B cell (primary cell): ENCODE measurements at regions not wholly inside any gene's neighbourhood (a gene's known extent, or its start where the extent isn't known, plus 50 kb on each side); places are given as distances from the start of the nearest gene placed in this dataset.

Experiments
- ATAC-seq: fragments of 200-7000 bp; cut with Tn5 transposase; one replicate; pipeline ENCODE4 v1.10.0; 2021; ENCODE audit warnings: low read depth, mild to moderate bottlenecking, moderate number of reproducible peaks, moderate library complexity
- CTCF ChIA-PET: fragments of 350-600 bp; sonication (Branson Sonifier 250); formaldehyde crosslinking; loops from one replicate; lab custom pipeline; 2021; ENCODE audit warnings: antibody characterized with exemption, inconsistent platforms; lab: Charles Lee
- POLR2A ChIA-PET: fragments of 350-600 bp; sonication (Branson Sonifier 250); formaldehyde crosslinking; loops from one replicate; lab custom pipeline; 2021; ENCODE audit warnings: antibody characterized with exemption; lab: Charles Lee
- DNase-seq: peaks from one replicate; pipeline ENCODE4 v3.0.0; 2013
- H2AFZ ChIP-seq: 2 replicates; pipeline ENCODE4 v1.6.1; 2012; ENCODE audit warnings: mild to moderate bottlenecking, low read depth, low read length; ENCODE audit not compliant: insufficient read depth, poor library complexity, severe bottlenecking
- H3K27ac ChIP-seq, 2 donors: 1 replicate in 1 of 2; 2 replicates in 1 of 2; pipeline ENCODE4 v1.5.1; 2012 to 2013; ENCODE audit warnings: low read length in 2 of 2, mild to moderate bottlenecking in 2 of 2, moderate library complexity in 1 of 2
- H3K27me3 ChIP-seq, 4 experiments: fragments of 200-600 bp in 1 of 4; sonication (generic) in 1 of 4; replicated peaks in 1 of 4; 1 replicate in 2 of 4; 2 replicates in 2 of 4; pipeline versions ENCODE4 v1.6.1 to v1.7.0; 2013 to 2016; ENCODE audit warnings: low read length in 3 of 4, mild to moderate bottlenecking in 2 of 4, mixed read lengths in 1 of 4, moderate library complexity in 1 of 4; ENCODE audit not compliant: insufficient read depth in 4 of 4, control insufficient read depth in 3 of 4; ENCODE audit errors: control extremely low read depth in 1 of 4
- H3K36me3 ChIP-seq, 2 experiments: replicated peaks in 1 of 2; 1 replicate in 1 of 2; 2 replicates in 1 of 2; pipeline versions ENCODE4 v1.6.1 to v1.7.1; 2013; ENCODE audit warnings: low read length in 1 of 2; ENCODE audit not compliant: insufficient read depth in 2 of 2, control insufficient read depth in 1 of 2; ENCODE audit errors: control extremely low read depth in 1 of 2, extremely low read depth in 1 of 2
- H3K4me1 ChIP-seq, 2 donors: fragments of 200-600 bp in 1 of 2; sonication (generic) in 1 of 2; 1 replicate in 1 of 2; 2 replicates in 1 of 2; pipeline versions ENCODE4 v1.5.1 to v1.6.1; 2013 to 2017; ENCODE audit warnings: low read length in 2 of 2; ENCODE audit not compliant: control insufficient read depth in 2 of 2, insufficient read depth in 2 of 2
- H3K4me2 ChIP-seq: replicated peaks from 2 replicates; pipeline ENCODE3; 2012; ENCODE audit warnings: mild to moderate bottlenecking, low read depth, low read length; ENCODE audit not compliant: poor library complexity, severe bottlenecking
- H3K4me3 ChIP-seq, 5 experiments: fragments of 200-600 bp in 1 of 5; sonication (generic) in 1 of 5; 1 replicate in 3 of 5; 2 replicates in 2 of 5; pipeline versions ENCODE4 v1.5.1 to v1.7.0; 2011 to 2016; ENCODE audit warnings: low read length in 4 of 5, mild to moderate bottlenecking in 4 of 5, low read depth in 2 of 5, control low read depth in 1 of 5, moderate library complexity in 1 of 5; ENCODE audit not compliant: insufficient read depth in 1 of 5; ENCODE audit errors: control extremely low read depth in 1 of 5, extremely low read depth in 1 of 5
- H3K79me2 ChIP-seq: fragments of 200-600 bp; sonication (generic); one replicate; pipeline ENCODE4 v1.6.0; 2016; ENCODE audit warnings: low read length; ENCODE audit not compliant: control insufficient read depth, insufficient read depth
- H3K9ac ChIP-seq: fragments of 200-600 bp; sonication (generic); 2 replicates; pipeline ENCODE4 v1.6.1; 2017; ENCODE audit warnings: mild to moderate bottlenecking, low read length, moderate library complexity
- H3K9me3 ChIP-seq, 3 donors: one replicate each; pipeline versions ENCODE4 v1.6.1 to v1.7.1; 2013; ENCODE audit warnings: low read length in 2 of 3; ENCODE audit not compliant: control insufficient read depth in 2 of 3, insufficient read depth in 1 of 3; ENCODE audit errors: control extremely low read depth in 1 of 3
- H4K20me1 ChIP-seq: 2 replicates; pipeline ENCODE4 v1.6.0; 2012; ENCODE audit warnings: mild to moderate bottlenecking, low read length; ENCODE audit not compliant: insufficient read depth, control insufficient read depth, poor library complexity, severe bottlenecking
- H3K27ac Mint-ChIP-seq: one replicate; pipeline ENCODE4 v1.8.0; 2021; ENCODE audit warnings: mixed read lengths
- H3K27me3 Mint-ChIP-seq: one replicate; pipeline ENCODE4 v1.8.0; 2021; ENCODE audit warnings: mixed read lengths
- H3K4me1 Mint-ChIP-seq: one replicate; pipeline ENCODE4 v1.8.0; 2021; ENCODE audit warnings: mixed read lengths
- H3K4me3 Mint-ChIP-seq: one replicate; pipeline ENCODE4 v1.8.0; 2021; ENCODE audit warnings: mixed read lengths
- H3K9me3 Mint-ChIP-seq: one replicate; pipeline ENCODE4 v1.8.0; 2022; ENCODE audit warnings: mixed read lengths; ENCODE audit not compliant: insufficient read depth
- CTCF ChIP-seq: fragments of 200-600 bp; IDR thresholded peaks from one replicate; pipeline ENCODE4 v1.8.0; 2022; ENCODE audit warnings: antibody characterized with exemption, mild to moderate bottlenecking
- EZH2 ChIP-seq: IDR thresholded peaks from 2 replicates; pipeline ENCODE4 v1.6.1; 2012; ENCODE audit warnings: borderline replicate concordance, low read depth, mild to moderate bottlenecking, moderate library complexity, low read length; ENCODE audit not compliant: insufficient read depth, poor library complexity, severe bottlenecking
- WGBS: methylation state at CpG from one replicate; pipeline ENCODE4 v1.1.5; 2013; ENCODE audit warnings: missing lambda C conversion rate; ENCODE audit not compliant: insufficient coverage; 5-methylcytosine and 5-hydroxymethylcytosine counted together
- intact Hi-C: fragments of 100-400 bp; cut with micrococcal nuclease; formaldehyde crosslinking; loops from one replicate; pipeline ENCODE4 v1.10.0; 2022

- H3K36me3 ChIP-seq, result no peaks in the 10 kb centered on the region
- ChIA-PET CTCF (no interaction called here), POLR2A (no interaction called here)
- no peaks in the 10 kb centered on the region for H3K79me2 ChIP-seq
- TF ChIP-seq CTCF (no peak), EZH2 (no peak)
- ATAC-seq (no peak), DNase-seq (no peak)
- no peaks in the 10 kb centered on the region for H3K4me1 Mint-ChIP-seq
- H3K27ac ChIP-seq, result no peak overlapping the region
- no peaks in the 10 kb centered on the region for H3K27me3 Mint-ChIP-seq
- no peaks in the 10 kb centered on the region for H3K9me3 ChIP-seq
- H3K4me2 ChIP-seq, result no peak overlapping the region
- intact Hi-C loops, result no loop called here
- no peak overlapping the region for H3K4me3 Mint-ChIP-seq
- no peaks in the 10 kb centered on the region for H4K20me1 ChIP-seq
- no peaks in the 10 kb centered on the region for H3K4me1 ChIP-seq
- H3K9ac ChIP-seq, result no peak overlapping the region
- no peak overlapping the region for H3K4me3 ChIP-seq
- WGBS, result no CpG with 5 or more reads among the region's 1 CpG
- H2AFZ ChIP-seq, result no peak overlapping the region
- H3K9me3 Mint-ChIP-seq, result no peaks in the 10 kb centered on the region
- H3K27ac Mint-ChIP-seq, result no peak overlapping the region
- no peaks in the 10 kb centered on the region for H3K27me3 ChIP-seq
Measured at GRCh38 chr14:45906257-45906656, 653.3 kb upstream of the MIS18BP1 start.

- Histone ChIP-seq H2AFZ (no peak overlapping the region), H3K4me2 (no peak overlapping the region), H3K27me3 (no peaks in the 10 kb centered on the region), H3K9me3 (no peaks in the 10 kb centered on the region), H3K9ac (no peak overlapping the region), H4K20me1 (no peaks in the 10 kb centered on the region), H3K4me1 (no peaks in the 10 kb centered on the region), H3K4me3 (no peak overlapping the region), H3K79me2 (no peaks in the 10 kb centered on the region), H3K36me3 (no peaks in the 10 kb centered on the region), H3K27ac (no peak overlapping the region)
- H3K4me1 Mint-ChIP-seq, result no peaks in the 10 kb centered on the region
- no peak overlapping the region for H3K4me3 Mint-ChIP-seq
- H3K27me3 Mint-ChIP-seq, result no peaks in the 10 kb centered on the region
- ATAC-seq, result no peak
- H3K9me3 Mint-ChIP-seq, result no peaks in the 10 kb centered on the region
- no peak for DNase-seq
- POLR2A ChIA-PET, result no interaction called here
- CTCF ChIA-PET, result no interaction called here
- intact Hi-C loops, result no loop called here
- no peak overlapping the region for H3K27ac Mint-ChIP-seq
- TF ChIP-seq EZH2, result no peak
- no peak for TF ChIP-seq CTCF
- WGBS, result no CpG with 5 or more reads among the region's 1 CpG
Measured at GRCh38 chr14:45905672-45906071, 652.7 kb upstream of the MIS18BP1 start.
